ENCODE measurements at regions not wholly inside any gene's neighbourhood (a gene's known extent, or its start where the extent isn't known, plus 50 kb on each side); places are given as distances from the start of the nearest gene placed in this dataset.

Small RNA genes in the stretch of these regions (small RNA-seq; reads per million reads assigned to genes)
- gene RN7SL422P: 0 reads per million in 3 donors
